KMS-11 (cell line): ENCODE measurements at regions not wholly inside any gene's neighbourhood (a gene's known extent, or its start where the extent isn't known, plus 50 kb on each side); places are given as distances from the start of the nearest gene placed in this dataset.
"Not testable (repeated sequence)": the region's sequence is repeated elsewhere in the genome, so short reads cannot be mapped to it uniquely, and the experiment has no call there.

Source experiments
- H2AFZ ChIP-seq: fragments of 200-600 bp; sonication (generic); 2 replicates; pipeline ENCODE4 v1.6.1; 2016; ENCODE audit warnings: antibody characterized with exemption, mixed run types, low read depth
- H3K27ac ChIP-seq: fragments of 200-600 bp; sonication (generic); 2 replicates; pipeline ENCODE4 v1.6.1; 2016; ENCODE audit warnings: mild to moderate bottlenecking, mixed run types
- H3K27me3 ChIP-seq: fragments of 200-600 bp; sonication (generic); 2 replicates; pipeline ENCODE4 v1.6.1; 2017; ENCODE audit warnings: mild to moderate bottlenecking, low read depth, mixed run types, moderate library complexity; ENCODE audit not compliant: insufficient read depth
- H3K36me3 ChIP-seq: fragments of 200-600 bp; sonication (generic); 2 replicates; pipeline ENCODE4 v1.6.1; 2017; ENCODE audit warnings: mild to moderate bottlenecking, mixed run types; ENCODE audit not compliant: insufficient read depth
- H3K4me1 ChIP-seq: fragments of 200-600 bp; sonication (generic); 2 replicates; pipeline ENCODE4 v1.6.1; 2016; ENCODE audit warnings: mild to moderate bottlenecking, low read depth, mixed run types; ENCODE audit not compliant: poor library complexity, severe bottlenecking
- H3K4me2 ChIP-seq: fragments of 200-600 bp; sonication (generic); 2 replicates; pipeline ENCODE4 v1.7.0; 2016; ENCODE audit warnings: mild to moderate bottlenecking, mixed run types
- H3K4me3 ChIP-seq: fragments of 200-600 bp; sonication (generic); IDR thresholded peaks from 2 replicates; pipeline ENCODE4 v1.6.1; 2017; ENCODE audit warnings: low read depth, low read length, mixed read lengths; ENCODE audit not compliant: insufficient read depth
- H3K79me2 ChIP-seq: fragments of 200-600 bp; sonication (generic); 2 replicates; pipeline ENCODE4 v1.6.1; 2016; ENCODE audit warnings: low read depth, mixed run types; ENCODE audit not compliant: insufficient read depth
- H3K9ac ChIP-seq: fragments of 200-600 bp; sonication (generic); 2 replicates; pipeline ENCODE4 v1.6.1; 2016; ENCODE audit warnings: mild to moderate bottlenecking, mixed run types
- H4K20me1 ChIP-seq: fragments of 200-600 bp; sonication (generic); 2 replicates; pipeline ENCODE4 v1.6.1; 2016; ENCODE audit warnings: mild to moderate bottlenecking, mixed run types; ENCODE audit not compliant: insufficient read depth
- TF ChIP-seq, protein P1 (sequence below): fragments of 200-600 bp; sonication (generic); conservative IDR thresholded peaks from 2 replicates; pipeline ENCODE4 v1.6.1; 2017; ENCODE audit warnings: low read depth, mild to moderate bottlenecking, antibody characterized with exemption, low read length, moderate library complexity, mixed read lengths

DNA sequence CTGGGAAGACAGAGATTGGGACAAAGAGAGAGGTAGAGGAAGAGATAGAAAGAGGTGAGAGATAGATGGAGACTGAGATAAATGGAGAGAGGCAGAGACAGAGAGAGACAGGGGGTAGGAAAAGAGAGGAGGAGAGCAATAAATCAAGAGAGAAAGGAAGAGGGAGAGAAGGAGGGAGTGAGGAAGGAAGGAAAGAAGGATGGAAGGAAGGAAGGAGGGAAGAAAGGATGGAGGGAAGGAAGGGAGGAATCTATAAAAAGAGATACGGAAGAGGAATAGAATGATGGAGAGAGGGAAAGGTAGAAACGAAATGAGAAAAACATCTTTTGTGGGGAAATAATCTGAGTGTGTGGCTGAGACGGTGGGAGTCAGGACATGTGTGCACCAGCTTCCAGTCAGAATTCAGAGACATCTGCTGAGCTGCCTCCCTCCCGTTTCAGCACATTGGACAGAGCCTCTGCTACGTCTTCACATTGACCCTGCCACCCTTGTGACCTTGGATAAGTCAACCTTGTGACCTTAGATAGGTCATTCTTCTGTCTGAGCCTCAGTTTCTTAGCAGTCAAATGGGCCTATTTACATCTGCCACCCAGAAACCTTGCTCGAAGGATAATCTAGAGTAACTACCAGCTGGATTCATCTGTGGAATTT, 417.8 kb downstream of the MIAT start:
- Histone ChIP-seq H3K79me2 (no peaks in the 10 kb centered on the region), H3K27ac (no peak overlapping the region), H3K4me3 (no peak overlapping the region), H3K9ac (no peak overlapping the region), H4K20me1 (no peaks in the 10 kb centered on the region), H3K27me3 (no peaks in the 10 kb centered on the region; the same call in 1 of the 2 replicates), H3K36me3 (no peaks in the 10 kb centered on the region), H2AFZ (no peak overlapping the region), H3K4me2 (no peak overlapping the region), H3K4me1 (no peaks in the 10 kb centered on the region)
- TF ChIP-seq, protein P1, sequence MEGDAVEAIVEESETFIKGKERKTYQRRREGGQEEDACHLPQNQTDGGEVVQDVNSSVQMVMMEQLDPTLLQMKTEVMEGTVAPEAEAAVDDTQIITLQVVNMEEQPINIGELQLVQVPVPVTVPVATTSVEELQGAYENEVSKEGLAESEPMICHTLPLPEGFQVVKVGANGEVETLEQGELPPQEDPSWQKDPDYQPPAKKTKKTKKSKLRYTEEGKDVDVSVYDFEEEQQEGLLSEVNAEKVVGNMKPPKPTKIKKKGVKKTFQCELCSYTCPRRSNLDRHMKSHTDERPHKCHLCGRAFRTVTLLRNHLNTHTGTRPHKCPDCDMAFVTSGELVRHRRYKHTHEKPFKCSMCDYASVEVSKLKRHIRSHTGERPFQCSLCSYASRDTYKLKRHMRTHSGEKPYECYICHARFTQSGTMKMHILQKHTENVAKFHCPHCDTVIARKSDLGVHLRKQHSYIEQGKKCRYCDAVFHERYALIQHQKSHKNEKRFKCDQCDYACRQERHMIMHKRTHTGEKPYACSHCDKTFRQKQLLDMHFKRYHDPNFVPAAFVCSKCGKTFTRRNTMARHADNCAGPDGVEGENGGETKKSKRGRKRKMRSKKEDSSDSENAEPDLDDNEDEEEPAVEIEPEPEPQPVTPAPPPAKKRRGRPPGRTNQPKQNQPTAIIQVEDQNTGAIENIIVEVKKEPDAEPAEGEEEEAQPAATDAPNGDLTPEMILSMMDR: no peak

DNA sequence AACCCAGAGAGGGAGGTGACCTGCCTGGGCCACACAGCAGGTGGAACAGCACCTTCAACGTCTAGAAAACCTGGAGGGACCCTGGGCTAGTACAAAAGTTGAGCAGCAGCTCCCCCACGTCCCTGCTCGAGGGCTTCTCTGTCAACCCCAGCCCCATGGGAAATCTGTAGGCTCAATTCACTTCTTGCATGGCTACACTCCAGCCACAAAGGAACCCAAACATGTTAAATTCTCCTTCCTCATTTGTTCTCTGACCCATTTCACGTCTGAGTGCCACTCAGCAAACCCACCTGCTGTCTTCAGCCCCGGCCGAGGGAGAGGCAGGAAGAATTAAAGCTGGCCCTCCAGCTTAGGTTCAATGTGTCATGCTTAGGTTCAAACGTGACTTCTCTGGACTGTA, 418.5 kb downstream of the MIAT start:
- H3K4me3 ChIP-seq: no peak overlapping the region
- H2AFZ ChIP-seq: no peak overlapping the region
- H3K4me2 ChIP-seq: no peak overlapping the region
- no peaks in the 10 kb centered on the region for H3K36me3 ChIP-seq
- H3K9ac ChIP-seq: no peak overlapping the region
- H3K79me2 ChIP-seq: no peaks in the 10 kb centered on the region
- H3K27ac ChIP-seq: no peak overlapping the region
- no peaks in the 10 kb centered on the region for H4K20me1 ChIP-seq
- no peaks in the 10 kb centered on the region; the same call in 1 of the 2 replicates for H3K27me3 ChIP-seq
- no peaks in the 10 kb centered on the region for H3K4me1 ChIP-seq
- TF ChIP-seq, protein P1: no peak

DNA sequence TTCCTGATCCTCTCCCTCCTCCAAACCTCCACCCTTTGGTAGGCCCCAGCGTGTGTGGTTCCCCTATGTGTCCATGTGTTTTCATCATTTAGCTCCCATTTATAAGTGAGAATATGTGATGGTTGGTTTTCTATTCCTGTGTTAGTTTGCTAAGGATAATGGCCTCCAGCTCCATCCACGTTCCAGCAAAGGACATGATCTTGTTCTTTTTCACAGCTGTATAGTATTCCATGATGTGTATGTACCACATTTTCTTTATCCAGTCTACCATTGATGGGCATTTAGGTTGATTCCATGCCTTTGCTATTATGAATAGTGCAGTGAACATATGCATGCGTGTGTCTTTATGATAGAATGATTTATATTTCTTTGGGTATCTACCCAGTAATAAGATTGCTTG, 420.7 kb downstream of the MIAT start:
- H3K79me2 ChIP-seq, H3K27me3 ChIP-seq, H3K4me3 ChIP-seq, H3K36me3 ChIP-seq, H3K27ac ChIP-seq, H2AFZ ChIP-seq, H4K20me1 ChIP-seq, H3K9ac ChIP-seq, H3K4me1 ChIP-seq, H3K4me2 ChIP-seq: not testable (repeated sequence)

DNA sequence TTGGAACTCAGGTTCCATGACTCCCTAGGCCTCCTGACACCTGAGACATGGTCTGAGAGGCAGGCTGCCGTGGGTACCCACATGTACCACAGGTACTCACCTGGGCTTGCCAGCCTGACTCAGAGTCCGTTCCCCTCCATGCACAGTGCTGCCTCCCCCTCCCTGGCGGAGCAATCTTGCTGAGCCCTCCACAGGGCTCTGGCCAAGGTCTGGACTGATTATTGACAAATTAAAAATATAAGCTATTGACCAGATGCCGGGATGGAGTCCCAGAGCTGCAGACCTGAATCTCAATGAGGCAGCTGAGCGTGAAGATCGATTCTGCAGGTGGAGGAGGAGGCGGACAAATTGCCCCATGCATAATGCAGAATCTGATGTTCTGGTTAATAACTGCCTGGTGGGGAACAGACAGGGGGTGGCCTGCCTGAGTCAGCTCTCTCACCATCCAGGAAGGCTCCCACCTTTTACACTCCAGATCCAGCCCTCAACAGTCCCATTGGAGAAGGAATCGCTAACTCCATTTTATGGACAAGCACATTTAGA, 422.7 kb downstream of the MIAT start:
- TF ChIP-seq, protein P1: no peak
- H3K27me3 ChIP-seq: no peaks in the 10 kb centered on the region

DNA sequence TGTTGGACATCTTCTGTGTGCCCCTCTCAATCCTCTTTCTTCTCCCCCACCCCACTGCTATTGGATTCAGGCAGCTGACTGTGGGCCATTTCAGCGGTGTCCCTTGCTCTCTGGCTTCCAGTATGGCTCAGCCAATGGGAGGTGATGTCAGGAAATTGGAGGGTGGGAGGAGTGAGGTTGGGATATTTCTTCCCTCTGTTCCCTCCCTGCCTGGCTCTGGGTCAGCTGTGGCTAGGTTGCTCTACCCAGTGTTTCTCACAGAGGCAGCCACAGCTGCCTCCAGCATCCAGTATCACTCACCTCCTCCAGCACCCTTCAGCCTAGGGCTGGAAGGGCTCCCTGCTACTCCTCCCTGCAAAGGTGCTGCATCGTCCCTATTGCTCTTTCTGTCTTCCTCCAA, 423.5 kb downstream of the MIAT start:
- no peak overlapping the region for H3K4me2 ChIP-seq
- no peak overlapping the region for H3K27ac ChIP-seq
- H4K20me1 ChIP-seq: no peaks in the 10 kb centered on the region
- H3K27me3 ChIP-seq: no peaks in the 10 kb centered on the region
- no peak overlapping the region for H2AFZ ChIP-seq
- no peaks in the 10 kb centered on the region for H3K4me1 ChIP-seq
- H3K9ac ChIP-seq: no peak overlapping the region
- no peaks in the 10 kb centered on the region for H3K36me3 ChIP-seq
- H3K4me3 ChIP-seq: no peak overlapping the region
- H3K79me2 ChIP-seq: no peaks in the 10 kb centered on the region
- TF ChIP-seq, protein P1: no peak

More for the DNA sequence above, 422.7 kb downstream of the MIAT start:
- no peaks in the 10 kb centered on the region for H3K36me3 ChIP-seq
- no peaks in the 10 kb centered on the region for H4K20me1 ChIP-seq
- H3K9ac ChIP-seq: no peak overlapping the region
- no peak overlapping the region for H2AFZ ChIP-seq
- no peak overlapping the region for H3K27ac ChIP-seq
- no peak overlapping the region for H3K4me3 ChIP-seq
- no peaks in the 10 kb centered on the region for H3K79me2 ChIP-seq
- H3K4me1 ChIP-seq: no peaks in the 10 kb centered on the region
- H3K4me2 ChIP-seq: no peak overlapping the region
